ENCODE measurements at regions not wholly inside any gene's neighbourhood (a gene's known extent, or its start where the extent isn't known, plus 50 kb on each side); places are given as distances from the start of the nearest gene placed in this dataset.

DNA sequence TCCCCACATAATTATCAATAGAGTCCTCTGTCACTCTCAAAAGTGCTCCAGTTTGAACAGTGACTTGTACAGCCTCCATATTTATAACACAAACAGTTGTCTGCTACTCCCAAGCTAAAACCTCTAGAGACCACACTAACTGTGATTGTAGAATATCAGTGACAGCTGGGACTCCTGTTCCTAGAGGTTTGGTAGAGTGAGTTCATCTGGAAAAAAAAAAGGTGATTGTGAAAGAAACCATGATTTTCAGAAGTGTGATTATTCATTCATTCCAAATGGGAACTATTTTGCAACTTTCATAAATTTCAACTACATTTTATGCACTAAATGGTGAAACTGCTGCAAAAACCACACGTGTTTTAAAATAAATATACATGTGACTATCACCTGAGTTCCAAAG, 128.0 kb upstream of the PLXNC1 start:
- H3K27me3 Mint-ChIP-seq = peaks cover 24% of the 10 kb centered on the region
- H3K4me1 Mint-ChIP-seq = no peaks in the 10 kb centered on the region
- DNase-seq (ENCODE audit: low spot score in 2 of 2) (no peak), ATAC-seq (replicated peaks; ENCODE audit: extremely low read depth, poor library complexity, severe bottlenecking) (no peak)
- H3K4me3 Mint-ChIP-seq = no peak overlapping the region
- H3K27ac Mint-ChIP-seq (ENCODE audit: low read depth) = no peak overlapping the region
- peaks cover 37% of the 10 kb centered on the region for H3K9me3 Mint-ChIP-seq
- no peaks in the 10 kb centered on the region for H3K36me3 Mint-ChIP-seq (ENCODE audit: insufficient read depth)

- DNase-seq (ENCODE audit: low spot score in 2 of 2) (no peak), ATAC-seq (replicated peaks; ENCODE audit: extremely low read depth, poor library complexity, severe bottlenecking) (no peak)
- Mint-ChIP-seq H3K27ac (ENCODE audit: low read depth) (no peak overlapping the region), H3K9me3 (peaks cover 17% of the 10 kb centered on the region), H3K4me1 (no peaks in the 10 kb centered on the region), H3K36me3 (ENCODE audit: insufficient read depth) (no peaks in the 10 kb centered on the region), H3K4me3 (no peak overlapping the region), H3K27me3 (peaks cover 42% of the 10 kb centered on the region)
Observed at GRCh38 chr12:94023879-94024278, 124.5 kb upstream of the PLXNC1 start.

- Mint-ChIP-seq H3K4me1 (no peaks in the 10 kb centered on the region), H3K4me3 (no peak overlapping the region), H3K27me3 (peaks cover 46% of the 10 kb centered on the region), H3K36me3 (ENCODE audit: insufficient read depth) (no peaks in the 10 kb centered on the region), H3K9me3 (peaks cover 12% of the 10 kb centered on the region), H3K27ac (ENCODE audit: low read depth) (no peak overlapping the region)
- DNase-seq (ENCODE audit: low spot score in 2 of 2) (no peak), ATAC-seq (replicated peaks; ENCODE audit: extremely low read depth, poor library complexity, severe bottlenecking) (no peak)
Observed at GRCh38 chr12:94025068-94025467, 123.3 kb upstream of the PLXNC1 start.

DNA sequence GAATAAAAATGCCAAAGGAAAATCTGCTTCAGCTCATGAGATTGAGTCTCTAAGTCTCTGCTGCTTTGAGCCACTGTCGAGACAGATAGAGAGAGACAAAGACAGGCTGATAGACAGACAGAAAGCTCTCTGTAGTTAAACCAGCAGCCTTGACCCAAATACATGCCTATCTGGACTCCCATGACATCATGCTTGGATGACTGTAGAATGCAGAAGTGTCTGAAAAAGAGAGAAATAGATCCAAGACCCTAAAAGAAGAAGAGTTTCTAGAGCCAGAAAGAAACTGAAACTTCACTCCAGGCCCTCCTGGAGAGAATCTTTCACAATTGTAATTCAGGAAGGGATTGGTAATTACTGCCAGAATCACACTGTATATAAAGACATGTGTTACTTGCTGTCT, 122.6 kb upstream of the PLXNC1 start:
- Mint-ChIP-seq H3K4me3 (no peak overlapping the region), H3K27ac (ENCODE audit: low read depth) (no peak overlapping the region), H3K4me1 (no peaks in the 10 kb centered on the region), H3K36me3 (ENCODE audit: insufficient read depth) (no peaks in the 10 kb centered on the region), H3K27me3 (peaks cover 53% of the 10 kb centered on the region), H3K9me3 (peaks cover 12% of the 10 kb centered on the region)
- DNase-seq (ENCODE audit: low spot score in 2 of 2) = no peak
- ATAC-seq (replicated peaks; ENCODE audit: extremely low read depth, poor library complexity, severe bottlenecking) = no peak

DNA sequence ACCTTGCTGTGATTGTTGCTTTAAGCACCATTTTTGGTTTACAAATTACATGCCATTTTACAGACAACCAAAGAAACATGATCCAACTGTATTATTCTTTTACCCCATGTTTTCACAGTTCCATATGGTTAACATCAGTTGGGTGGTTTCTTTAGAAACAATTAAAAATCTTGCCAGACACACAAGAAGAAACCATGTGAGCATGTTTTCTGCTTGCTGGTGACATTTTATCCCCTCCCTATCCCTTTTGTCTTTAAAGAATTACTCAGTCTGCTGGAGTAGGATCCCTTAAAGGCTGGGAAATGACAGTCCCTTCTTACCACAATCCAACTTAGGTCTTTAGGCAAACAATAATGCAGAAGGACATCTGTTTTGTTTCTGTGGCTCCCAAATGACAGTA, 121.8 kb upstream of the PLXNC1 start:
- no peak overlapping the region for H3K27ac Mint-ChIP-seq (ENCODE audit: low read depth)
- ATAC-seq (replicated peaks; ENCODE audit: extremely low read depth, poor library complexity, severe bottlenecking) = no peak

GRCh38 chr12:94027561-94027960, 120.8 kb upstream of the PLXNC1 start:
- ATAC-seq (replicated peaks; ENCODE audit: extremely low read depth, poor library complexity, severe bottlenecking) = no peak
- H3K36me3 Mint-ChIP-seq (ENCODE audit: insufficient read depth) = no peaks in the 10 kb centered on the region
- H3K4me3 Mint-ChIP-seq = no peak overlapping the region
- no peaks in the 10 kb centered on the region for H3K4me1 Mint-ChIP-seq
- peaks cover 7% of the 10 kb centered on the region for H3K9me3 Mint-ChIP-seq
- H3K27ac Mint-ChIP-seq (ENCODE audit: low read depth) = no peak overlapping the region
- DNase-seq (ENCODE audit: low spot score in 2 of 2) = no peak
- peaks cover 54% of the 10 kb centered on the region for H3K27me3 Mint-ChIP-seq

More for the DNA sequence above, 121.8 kb upstream of the PLXNC1 start:
- Mint-ChIP-seq H3K4me1 (no peaks in the 10 kb centered on the region), H3K9me3 (peaks cover 7% of the 10 kb centered on the region), H3K27me3 (peaks cover 53% of the 10 kb centered on the region), H3K36me3 (ENCODE audit: insufficient read depth) (no peaks in the 10 kb centered on the region), H3K4me3 (no peak overlapping the region)
- DNase-seq (ENCODE audit: low spot score in 2 of 2) = no peak

DNA sequence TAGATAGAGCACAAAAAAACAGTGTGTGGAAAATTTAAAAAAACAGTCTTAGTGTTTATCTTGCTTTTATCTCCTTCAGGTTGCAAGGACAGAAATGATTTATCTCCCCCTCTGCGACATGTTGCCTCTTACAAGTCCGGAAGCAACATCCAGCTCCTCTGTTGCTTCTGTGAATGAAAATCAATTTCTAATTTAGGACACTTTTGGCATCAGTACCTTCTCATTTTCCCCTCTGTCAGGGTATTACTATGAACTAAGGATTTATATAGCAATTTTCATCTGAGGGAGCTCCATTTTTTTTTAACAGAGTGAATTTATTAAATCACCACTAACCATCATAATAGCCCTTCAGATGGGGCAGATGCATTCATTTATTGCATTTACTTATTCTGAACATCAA, 116.6 kb upstream of the PLXNC1 start:
- DNase-seq (ENCODE audit: low spot score in 2 of 2) (no peak), ATAC-seq (replicated peaks; ENCODE audit: extremely low read depth, poor library complexity, severe bottlenecking) (no peak)
- H3K4me3 Mint-ChIP-seq = no peak overlapping the region
- H3K27ac Mint-ChIP-seq (ENCODE audit: low read depth) = no peak overlapping the region
- peaks cover 81% of the 10 kb centered on the region for H3K27me3 Mint-ChIP-seq
- H3K9me3 Mint-ChIP-seq = no peaks in the 10 kb centered on the region
- no peaks in the 10 kb centered on the region for H3K36me3 Mint-ChIP-seq (ENCODE audit: insufficient read depth)
- H3K4me1 Mint-ChIP-seq = no peaks in the 10 kb centered on the region

DNA sequence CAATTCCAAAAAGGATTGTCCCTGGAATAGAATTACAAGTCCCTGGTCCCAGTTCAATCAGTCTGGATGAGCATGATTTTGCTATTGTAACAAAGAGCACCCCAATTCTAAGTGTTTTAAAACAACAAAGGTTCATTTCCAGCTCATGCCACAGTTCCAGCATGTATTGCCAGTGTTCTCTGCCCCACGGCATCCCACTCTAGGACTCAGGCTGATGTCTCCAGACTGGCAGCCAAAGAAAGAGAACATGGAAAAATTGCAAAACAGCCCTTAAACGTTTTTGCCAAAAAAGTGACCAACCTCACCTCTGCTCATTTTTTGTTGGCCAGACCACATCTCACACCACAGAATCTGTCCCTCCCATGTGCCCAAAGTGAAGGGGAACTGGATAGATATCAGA, 116.0 kb upstream of the PLXNC1 start:
- H3K9me3 Mint-ChIP-seq = no peaks in the 10 kb centered on the region
- H3K4me3 Mint-ChIP-seq = no peak overlapping the region
- H3K4me1 Mint-ChIP-seq = no peaks in the 10 kb centered on the region
- no peaks in the 10 kb centered on the region for H3K36me3 Mint-ChIP-seq (ENCODE audit: insufficient read depth)
- H3K27me3 Mint-ChIP-seq = peaks cover 83% of the 10 kb centered on the region
- no peak for DNase-seq (ENCODE audit: low spot score in 2 of 2)
- H3K27ac Mint-ChIP-seq (ENCODE audit: low read depth) = no peak overlapping the region
- ATAC-seq (replicated peaks; ENCODE audit: extremely low read depth, poor library complexity, severe bottlenecking) = no peak

DNA sequence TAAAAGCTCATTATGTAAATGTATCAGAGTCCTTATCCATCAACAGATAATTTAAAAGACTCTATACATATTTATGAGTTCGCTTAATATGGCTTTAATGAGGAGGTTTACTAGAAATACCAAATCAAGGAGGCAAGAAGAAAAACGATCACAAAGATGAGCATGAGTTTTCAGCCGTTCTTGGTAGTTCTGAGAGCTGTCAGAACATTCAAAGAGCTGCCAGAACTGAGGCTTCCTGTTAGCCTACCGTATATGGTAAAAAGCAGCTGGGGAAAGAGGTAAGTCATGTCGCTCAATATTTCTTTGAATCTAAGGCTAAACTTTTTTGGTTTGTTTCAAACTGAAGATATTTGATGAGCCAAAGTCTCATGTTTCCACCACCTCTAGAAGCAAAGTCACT, 115.3 kb upstream of the PLXNC1 start:
- Mint-ChIP-seq H3K27ac (ENCODE audit: low read depth) (no peak overlapping the region), H3K4me3 (no peak overlapping the region), H3K9me3 (peaks cover under 1% of the 10 kb centered on the region), H3K36me3 (ENCODE audit: insufficient read depth) (no peaks in the 10 kb centered on the region), H3K4me1 (no peaks in the 10 kb centered on the region), H3K27me3 (peaks cover 79% of the 10 kb centered on the region)
- ATAC-seq (replicated peaks; ENCODE audit: extremely low read depth, poor library complexity, severe bottlenecking) = no peak
- no peak for DNase-seq (ENCODE audit: low spot score in 2 of 2)

DNA sequence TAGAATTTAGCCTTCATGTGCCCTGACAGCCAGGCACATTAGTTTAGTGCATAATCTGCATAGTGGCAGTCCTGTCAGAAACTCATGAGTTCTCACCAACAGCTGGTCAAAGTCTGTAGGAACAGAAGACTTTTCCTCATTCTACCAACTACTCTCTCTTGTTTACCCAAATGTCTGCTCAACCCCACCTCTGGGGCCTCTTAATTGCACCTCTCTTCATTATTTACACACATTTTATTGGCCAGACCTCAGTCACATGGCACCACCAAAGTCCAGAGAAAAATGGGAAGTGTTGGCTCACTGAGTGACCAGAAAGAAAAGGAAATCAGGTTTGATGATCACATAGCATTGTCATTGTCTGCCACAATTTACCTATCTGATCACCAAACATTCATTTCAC, 114.6 kb upstream of the PLXNC1 start:
- no peak for ATAC-seq (replicated peaks; ENCODE audit: extremely low read depth, poor library complexity, severe bottlenecking)
- peaks cover 75% of the 10 kb centered on the region for H3K27me3 Mint-ChIP-seq

DNA sequence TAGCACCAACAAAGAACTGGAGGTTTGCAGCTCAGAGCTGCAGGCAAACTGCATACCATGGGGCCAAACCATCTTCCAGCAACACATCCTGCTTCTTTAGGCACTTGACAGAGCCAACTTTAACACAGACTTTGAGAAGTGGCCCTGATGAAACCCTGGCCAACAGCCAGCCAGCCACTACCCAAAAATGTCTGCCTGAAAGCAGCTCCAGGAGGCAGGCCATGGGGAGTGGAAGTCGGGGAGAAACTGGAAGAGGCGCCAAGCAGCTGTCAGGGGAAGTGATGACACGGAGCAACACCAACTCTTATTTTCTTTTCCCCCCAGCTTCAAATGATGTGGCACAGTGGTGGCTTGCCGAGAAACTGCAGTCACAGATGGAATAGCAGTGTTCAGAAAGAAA, 110.9 kb upstream of the PLXNC1 start:
- no peak for ATAC-seq (replicated peaks; ENCODE audit: extremely low read depth, poor library complexity, severe bottlenecking)
- H3K27me3 Mint-ChIP-seq = peaks cover 56% of the 10 kb centered on the region
- no peak for DNase-seq (ENCODE audit: low spot score in 2 of 2)
- H3K4me3 Mint-ChIP-seq = no peak overlapping the region
- H3K27ac Mint-ChIP-seq (ENCODE audit: low read depth) = no peak overlapping the region
- no peaks in the 10 kb centered on the region for H3K36me3 Mint-ChIP-seq (ENCODE audit: insufficient read depth)
- H3K9me3 Mint-ChIP-seq = peaks cover 5% of the 10 kb centered on the region
- no peaks in the 10 kb centered on the region for H3K4me1 Mint-ChIP-seq

More for the DNA sequence above, 114.6 kb upstream of the PLXNC1 start:
- Mint-ChIP-seq H3K9me3 (peaks cover 5% of the 10 kb centered on the region), H3K27ac (ENCODE audit: low read depth) (no peak overlapping the region), H3K36me3 (ENCODE audit: insufficient read depth) (no peaks in the 10 kb centered on the region), H3K4me3 (no peak overlapping the region), H3K4me1 (no peaks in the 10 kb centered on the region)
- DNase-seq (ENCODE audit: low spot score in 2 of 2) = no peak

DNA sequence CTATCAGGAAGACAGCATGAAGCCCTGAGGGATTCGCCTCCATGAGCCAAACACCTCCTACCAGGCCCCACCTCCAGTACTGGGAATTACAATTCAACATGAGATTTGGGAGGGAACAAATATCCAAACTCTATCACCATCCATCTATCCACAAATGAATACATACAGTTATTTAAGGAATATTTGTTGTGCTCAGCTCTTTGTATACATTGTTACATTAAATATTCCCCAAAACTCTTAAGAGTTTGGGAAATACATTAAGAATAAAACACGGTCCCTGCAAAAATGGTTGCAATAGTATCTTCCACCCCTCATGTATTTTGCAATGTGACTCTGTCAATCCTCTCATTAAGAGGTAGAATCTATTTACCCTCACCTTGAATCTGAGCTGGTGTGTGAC, 109.8 kb upstream of the PLXNC1 start:
- ATAC-seq (replicated peaks; ENCODE audit: extremely low read depth, poor library complexity, severe bottlenecking) = no peak
- Mint-ChIP-seq H3K36me3 (ENCODE audit: insufficient read depth) (no peaks in the 10 kb centered on the region), H3K27ac (ENCODE audit: low read depth) (no peak overlapping the region), H3K4me3 (no peak overlapping the region), H3K9me3 (peaks cover 5% of the 10 kb centered on the region), H3K27me3 (peaks cover 51% of the 10 kb centered on the region), H3K4me1 (no peaks in the 10 kb centered on the region)
- no peak for DNase-seq (ENCODE audit: low spot score in 2 of 2)

DNA sequence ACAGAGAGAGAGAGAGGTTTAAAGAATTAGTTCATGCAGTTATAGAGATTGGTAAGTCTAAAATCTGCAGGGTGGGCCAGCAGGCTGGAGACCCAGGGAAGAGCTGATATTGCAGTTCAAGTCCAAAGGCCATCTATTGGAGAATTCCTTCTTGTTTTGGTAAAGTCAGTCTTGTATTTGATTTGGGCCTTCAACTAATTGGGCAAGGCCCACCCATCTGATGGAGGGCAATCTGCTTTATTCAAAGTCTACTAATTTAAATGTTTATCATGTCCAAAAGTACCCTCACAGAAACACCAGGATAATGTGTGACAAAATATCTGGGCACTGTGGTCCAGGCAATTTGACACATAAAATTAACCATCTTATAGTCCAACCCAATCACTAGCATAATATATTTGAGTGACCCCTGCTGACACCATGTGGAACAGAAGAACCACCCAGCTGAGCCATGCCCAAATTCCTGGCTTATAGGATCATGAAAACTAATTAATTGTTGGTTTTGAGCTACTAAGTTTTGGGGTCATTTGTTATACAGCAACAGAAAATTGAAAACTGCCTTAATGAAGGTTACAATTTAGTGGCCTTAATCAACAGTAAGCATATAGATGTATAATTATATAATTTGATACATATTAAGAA, 109.1 kb upstream of the PLXNC1 start:
- Mint-ChIP-seq H3K36me3 (ENCODE audit: insufficient read depth) (no peaks in the 10 kb centered on the region), H3K9me3 (peaks cover 5% of the 10 kb centered on the region), H3K27ac (ENCODE audit: low read depth) (no peak overlapping the region), H3K27me3 (peaks cover 43% of the 10 kb centered on the region), H3K4me3 (no peak overlapping the region), H3K4me1 (no peaks in the 10 kb centered on the region)
- ATAC-seq (replicated peaks; ENCODE audit: extremely low read depth, poor library complexity, severe bottlenecking) (no peak), DNase-seq (ENCODE audit: low spot score in 2 of 2) (no peak)

DNA sequence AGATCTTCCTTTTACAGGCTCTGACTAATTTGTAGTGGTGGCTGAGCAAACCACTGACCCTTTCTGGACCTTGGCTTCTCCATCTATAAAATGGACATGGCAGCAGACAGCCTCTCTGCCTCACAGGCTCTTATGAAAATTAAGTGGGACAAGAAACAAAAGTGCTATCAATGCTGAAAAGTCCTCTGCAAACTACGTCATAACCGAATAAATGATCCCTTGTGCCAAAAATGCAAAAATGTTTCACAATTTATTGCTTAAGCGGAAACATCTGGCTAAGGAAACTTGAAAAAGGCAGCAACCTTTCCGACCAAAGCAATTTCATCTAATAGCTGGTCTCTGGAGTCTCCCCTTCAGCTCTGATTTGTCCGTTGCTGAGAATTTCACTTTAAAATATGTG, 108.5 kb upstream of the PLXNC1 start:
- Mint-ChIP-seq H3K27me3 (peaks cover 37% of the 10 kb centered on the region), H3K4me1 (no peaks in the 10 kb centered on the region), H3K27ac (ENCODE audit: low read depth) (no peak overlapping the region), H3K4me3 (no peak overlapping the region), H3K36me3 (ENCODE audit: insufficient read depth) (no peaks in the 10 kb centered on the region), H3K9me3 (peaks cover 5% of the 10 kb centered on the region)
- DNase-seq (ENCODE audit: low spot score in 2 of 2) (no peak), ATAC-seq (replicated peaks; ENCODE audit: extremely low read depth, poor library complexity, severe bottlenecking) (no peak)

All from central memory CD8-positive, alpha-beta T cell (primary cell).